OCI-LY3 (cell line): ENCODE measurements at regions not wholly inside any gene's neighbourhood (a gene's known extent, or its start where the extent isn't known, plus 50 kb on each side); places are given as distances from the start of the nearest gene placed in this dataset.

Experiments
- H2AFZ ChIP-seq: fragments of 200-600, 300-600 bp; shearing (Covaris generic); 2 replicates; pipeline ENCODE4 v1.6.0; 2014; ENCODE audit warnings: antibody characterized with exemption, low read depth, low read length
- H3K27ac ChIP-seq: fragments of 200-600, 300-600 bp; sonication (generic); 2 replicates; pipeline ENCODE4 v1.5.1; 2014; ENCODE audit warnings: mild to moderate bottlenecking, low read length, moderate library complexity, mixed read lengths
- H3K27me3 ChIP-seq: fragments of 200-600, 300-600 bp; sonication (generic); 2 replicates; pipeline ENCODE4 v1.6.1; 2014; ENCODE audit warnings: low read depth, low read length, mixed read lengths
- H3K36me3 ChIP-seq: fragments of 200-600, 300-600 bp; sonication (generic); replicated peaks from 2 replicates; pipeline ENCODE3; 2014; ENCODE audit warnings: low read depth, low read length, mixed read lengths
- H3K4me1 ChIP-seq: fragments of 300-600, 200-600 bp; sonication (generic); 2 replicates; pipeline ENCODE4 v1.6.1; 2014; ENCODE audit warnings: low read length, mixed read lengths
- H3K4me2 ChIP-seq: fragments of 200-600, 300-600 bp; sonication (generic); 2 replicates; pipeline ENCODE4 v1.6.1; 2014; ENCODE audit warnings: low read length, mixed read lengths
- H3K4me3 ChIP-seq: fragments of 300-600, 200-600 bp; sonication (generic); 2 replicates; pipeline ENCODE4 v1.5.1; 2014; ENCODE audit warnings: antibody characterized with exemption, mild to moderate bottlenecking, low read length, moderate library complexity
- H3K79me2 ChIP-seq: fragments of 300-600, 200-600 bp; shearing (Covaris generic); 2 replicates; pipeline ENCODE4 v1.6.1; 2014; ENCODE audit warnings: mild to moderate bottlenecking, low read length, mixed read lengths
- H3K9ac ChIP-seq: fragments of 300-600, 200-600 bp; shearing (Covaris generic); 2 replicates; pipeline ENCODE4 v1.6.0; 2014; ENCODE audit warnings: mild to moderate bottlenecking, low read length, moderate library complexity
- H3K9me3 ChIP-seq: fragments of 200-600, 300-600 bp; shearing (Covaris generic); 2 replicates; pipeline ENCODE4 v1.6.1; 2014; ENCODE audit warnings: low read length, mixed read lengths; ENCODE audit not compliant: insufficient read depth
- H4K20me1 ChIP-seq: fragments of 200-600, 300-600 bp; sonication (generic); 2 replicates; pipeline ENCODE4 v1.6.1; 2016; ENCODE audit warnings: low read length, mixed read lengths; ENCODE audit not compliant: insufficient read depth
- CTCF ChIP-seq: fragments of 200-600, 300-600 bp; sonication (generic); IDR thresholded peaks from 2 replicates; pipeline ENCODE4 v1.5.1; 2014; ENCODE audit warnings: antibody characterized with exemption, low read length, low read depth
- EZH2phosphoT487 ChIP-seq: fragments of 200-600 bp; shearing (Covaris generic); IDR thresholded peaks from 2 replicates; pipeline ENCODE4 v1.6.1; 2018; ENCODE audit warnings: antibody characterized with exemption, mixed run types, low read depth

GRCh38 chr18:38250971-38251370 lies 685.4 kb upstream of the CELF4 start:
- Histone ChIP-seq H3K27ac (no peak overlapping the region), H3K9me3 (peaks cover 3% of the 10 kb centered on the region; the same call in 1 of the 2 replicates), H3K9ac (no peak overlapping the region), H4K20me1 (no peaks in the 10 kb centered on the region), H3K27me3 (no peaks in the 10 kb centered on the region), H2AFZ (no peak overlapping the region), H3K36me3 (no peaks in the 10 kb centered on the region), H3K4me1 (no peaks in the 10 kb centered on the region), H3K4me2 (no peak overlapping the region), H3K4me3 (no peak overlapping the region), H3K79me2 (no peaks in the 10 kb centered on the region)
- TF ChIP-seq EZH2phosphoT487 (no peak), CTCF (no peak)

GRCh38 chr18:38244480-38244879 lies 678.9 kb upstream of the CELF4 start:
- H3K36me3 ChIP-seq = no peaks in the 10 kb centered on the region
- no peaks in the 10 kb centered on the region for H3K27me3 ChIP-seq
- H3K9me3 ChIP-seq = peaks cover 5% of the 10 kb centered on the region; the same call in 1 of the 2 replicates
- no peak overlapping the region for H2AFZ ChIP-seq
- H3K4me1 ChIP-seq = peaks cover 10% of the 10 kb centered on the region
- TF ChIP-seq EZH2phosphoT487 (no peak), CTCF (no peak)
- H3K4me3 ChIP-seq = no peak overlapping the region
- H3K9ac ChIP-seq = no peak overlapping the region
- H3K4me2 ChIP-seq = no peak overlapping the region
- no peaks in the 10 kb centered on the region for H4K20me1 ChIP-seq
- no peaks in the 10 kb centered on the region for H3K79me2 ChIP-seq
- no peak overlapping the region for H3K27ac ChIP-seq

- Histone ChIP-seq H3K36me3 (no peaks in the 10 kb centered on the region), H3K27ac (no peak overlapping the region), H3K9me3 (peaks cover 5% of the 10 kb centered on the region; the same call in 1 of the 2 replicates), H3K79me2 (no peaks in the 10 kb centered on the region), H2AFZ (no peak overlapping the region), H3K4me2 (peak overlapping the region; percentile 56), H4K20me1 (no peaks in the 10 kb centered on the region), H3K4me1 (peaks cover 12% of the 10 kb centered on the region), H3K9ac (no peak overlapping the region), H3K27me3 (no peaks in the 10 kb centered on the region), H3K4me3 (no peak overlapping the region)
- TF ChIP-seq EZH2phosphoT487 = no peak
These were observed 677.7 kb upstream of the CELF4 start for GRCh38 chr18:38243291-38243690.

GRCh38 chr18:38241736-38242135 lies 676.1 kb upstream of the CELF4 start:
- Histone ChIP-seq H3K36me3 (no peaks in the 10 kb centered on the region), H3K79me2 (no peaks in the 10 kb centered on the region), H3K9ac (no peak overlapping the region), H3K4me1 (peaks cover 12% of the 10 kb centered on the region), H3K27ac (no peak overlapping the region), H4K20me1 (no peaks in the 10 kb centered on the region), H3K4me3 (no peak overlapping the region), H3K4me2 (no peak overlapping the region), H3K27me3 (no peaks in the 10 kb centered on the region), H3K9me3 (peaks cover 5% of the 10 kb centered on the region; the same call in 1 of the 2 replicates), H2AFZ (no peak overlapping the region)
- no peak for TF ChIP-seq CTCF
- TF ChIP-seq EZH2phosphoT487 = no peak

GRCh38 chr18:38241216-38241615 lies 675.6 kb upstream of the CELF4 start:
- H3K79me2 ChIP-seq = no peaks in the 10 kb centered on the region
- no peak overlapping the region for H3K4me3 ChIP-seq
- H2AFZ ChIP-seq = no peak overlapping the region
- no peaks in the 10 kb centered on the region for H3K36me3 ChIP-seq
- TF ChIP-seq EZH2phosphoT487 (no peak), CTCF (no peak)
- no peak overlapping the region for H3K27ac ChIP-seq
- H3K9ac ChIP-seq = no peak overlapping the region
- no peaks in the 10 kb centered on the region for H4K20me1 ChIP-seq
- H3K9me3 ChIP-seq = peaks cover 4% of the 10 kb centered on the region; the same call in 1 of the 2 replicates
- peaks cover 12% of the 10 kb centered on the region for H3K4me1 ChIP-seq
- H3K27me3 ChIP-seq = no peaks in the 10 kb centered on the region
- no peak overlapping the region for H3K4me2 ChIP-seq
